Iris pigment epithelial cell (primary cell): ENCODE measurements at regions not wholly inside any gene's neighbourhood (a gene's known extent, or its start where the extent isn't known, plus 50 kb on each side); places are given as distances from the start of the nearest gene placed in this dataset.

Source experiments
- DNase-seq: peaks from one replicate; pipeline ENCODE4 v3.0.0-alpha.2; 2011; ENCODE audit warnings: low read depth

- no peak for DNase-seq
Observed at GRCh38 chr6:168880271-168880670, 373.4 kb downstream of the THBS2 start.

DNA sequence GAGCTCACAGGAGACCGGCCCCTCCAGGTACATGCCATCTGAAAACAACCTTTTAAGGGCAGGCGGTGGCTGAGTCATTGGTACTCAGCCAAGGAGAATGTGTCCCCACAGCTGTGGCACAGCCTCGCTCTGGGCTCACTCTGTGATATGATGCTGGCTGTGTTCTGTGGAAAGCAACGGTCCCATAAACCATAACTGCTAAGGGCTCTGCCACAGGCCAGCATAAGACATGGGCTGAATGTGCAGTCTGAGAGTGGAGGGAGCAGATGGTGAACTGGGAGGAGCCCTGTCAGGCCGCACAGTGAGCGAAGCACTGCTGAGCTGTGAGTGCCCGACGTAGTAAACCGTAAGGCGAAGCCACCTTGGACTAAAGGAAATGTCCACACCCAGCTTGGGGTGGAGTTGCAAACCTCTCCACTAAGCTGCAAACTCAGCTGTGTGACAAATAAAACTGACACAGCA lies 375.8 kb downstream of the THBS2 start:
- no peak for DNase-seq

DNA sequence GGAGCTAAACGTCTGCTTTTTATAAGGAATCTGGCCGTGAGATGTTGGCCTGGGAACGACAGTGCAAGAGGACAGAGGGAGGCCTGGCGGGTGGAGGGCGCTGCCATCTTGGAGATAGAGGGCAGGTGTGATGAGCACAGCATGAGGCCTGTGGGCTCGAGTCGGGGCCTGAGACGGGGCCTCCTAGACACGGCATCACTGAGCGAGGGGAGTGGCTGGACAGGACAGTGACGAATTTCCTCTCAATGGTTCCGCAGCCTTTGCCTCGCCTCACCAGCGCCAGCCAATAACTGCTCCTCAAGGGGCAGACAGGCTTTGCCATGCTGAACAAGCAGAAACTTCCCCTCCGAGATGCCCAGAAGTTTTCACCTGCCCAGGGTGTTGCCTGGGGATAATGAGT lies 376.7 kb downstream of the THBS2 start:
- DNase-seq = no peak

- DNase-seq = no peak
Observed at GRCh38 chr6:168875811-168876576, 377.7 kb downstream of the THBS2 start.

GRCh38 chr6:168874637-168875036 lies 379.0 kb downstream of the THBS2 start:
- no peak for DNase-seq

GRCh38 chr6:168873278-168874190 lies 380.1 kb downstream of the THBS2 start:
- DNase-seq = no peak

DNA sequence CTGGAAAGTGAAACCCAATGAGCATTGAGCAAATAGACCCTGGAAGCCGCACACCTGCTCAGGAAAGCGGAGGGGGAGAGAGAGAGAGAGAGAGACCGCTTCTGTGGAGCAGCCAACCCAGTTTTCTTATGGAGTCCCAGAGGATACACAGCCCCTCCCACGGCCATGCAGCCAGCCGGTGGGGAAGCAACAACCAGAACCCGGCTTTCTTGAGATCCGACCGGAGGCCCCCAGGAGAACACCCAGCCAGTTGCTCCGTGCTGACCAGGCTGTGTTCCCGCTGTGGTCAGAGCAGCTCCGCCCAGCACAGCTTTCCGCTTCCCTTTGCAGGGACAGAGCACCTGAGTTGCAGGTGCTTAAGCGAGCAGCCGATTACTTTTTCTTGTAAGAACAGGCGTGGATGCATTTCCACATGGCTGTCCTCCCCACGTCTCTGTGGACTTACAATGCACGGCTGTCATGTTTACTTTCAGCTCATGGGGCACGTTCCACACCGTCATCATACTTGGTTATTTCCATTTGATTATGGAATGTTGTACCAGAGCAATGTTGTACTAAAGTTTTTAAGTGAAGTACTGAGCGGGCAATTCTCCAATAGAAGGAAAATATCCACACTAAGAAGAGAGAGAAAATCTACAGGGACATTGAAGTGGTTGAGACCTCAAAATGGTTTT lies 381.9 kb downstream of the THBS2 start:
- DNase-seq = no peak

GRCh38 chr6:168870982-168871381 lies 382.7 kb downstream of the THBS2 start:
- no peak for DNase-seq

DNA sequence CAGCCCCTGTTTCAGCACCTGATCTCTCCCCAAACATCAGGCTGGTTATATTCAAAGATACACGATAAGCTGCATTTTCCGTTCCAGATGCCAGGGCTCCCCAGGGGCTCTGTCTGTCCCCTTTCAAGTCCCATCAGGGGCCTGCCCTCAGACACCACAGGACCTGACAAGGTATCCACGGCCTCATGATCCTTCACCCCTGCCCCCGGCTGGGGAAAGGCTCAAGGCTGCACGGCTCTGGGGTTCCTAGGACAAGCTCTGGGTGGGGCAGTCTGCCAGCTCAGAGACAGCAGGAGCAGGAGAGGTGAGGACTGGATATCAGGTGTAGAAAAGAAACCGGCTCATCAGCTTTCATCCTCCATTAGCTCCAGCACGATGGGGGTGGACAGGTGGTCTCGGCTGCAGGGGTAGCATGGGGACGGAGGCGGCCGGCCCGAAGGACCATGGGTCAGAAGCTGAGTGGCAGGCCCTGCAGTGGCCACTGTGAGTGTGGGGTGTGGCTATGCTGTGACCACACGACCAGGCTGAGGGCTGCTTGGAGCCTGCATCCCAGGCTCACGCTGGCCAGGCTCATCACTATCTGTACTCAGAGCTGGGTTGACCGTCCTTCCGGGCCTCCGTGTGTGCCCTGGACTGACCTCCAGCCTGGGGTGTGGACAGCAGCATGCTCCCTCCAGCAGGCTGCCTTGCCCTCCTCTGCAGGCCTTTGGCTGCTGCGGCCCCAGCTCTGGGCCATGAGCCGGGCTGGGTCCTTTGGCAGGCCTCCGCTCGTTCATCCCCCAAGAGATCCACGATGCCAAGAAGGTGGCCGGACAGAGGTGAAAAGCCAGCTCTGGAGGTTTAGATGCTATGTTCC lies 386.2 kb downstream of the THBS2 start:
- DNase-seq = no peak

DNA sequence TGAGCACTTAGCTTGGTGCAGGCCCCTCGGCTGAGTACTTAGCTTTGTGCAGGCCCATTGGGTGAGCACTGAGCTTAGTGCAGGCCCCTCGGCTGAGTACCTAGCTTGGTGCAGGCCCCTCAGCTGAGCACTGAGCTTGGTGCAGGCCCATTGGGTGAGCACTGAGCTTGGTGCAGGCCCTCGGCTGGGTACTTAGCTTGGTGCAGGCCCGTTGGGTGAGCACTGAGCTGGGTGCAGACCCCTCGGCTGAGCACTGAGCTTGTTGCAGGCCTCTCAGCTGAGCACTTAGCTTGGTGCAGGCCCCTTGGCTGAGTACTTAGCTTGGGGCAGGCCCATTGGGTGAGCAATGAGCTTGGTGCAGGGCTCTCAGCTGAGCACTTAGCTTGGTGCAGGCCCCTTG lies 387.1 kb downstream of the THBS2 start:
- DNase-seq = no peak

- DNase-seq = no peak
Observed at GRCh38 chr6:168865522-168865921, 388.1 kb downstream of the THBS2 start.

GRCh38 chr6:168864541-168865460 lies 388.8 kb downstream of the THBS2 start:
- no peak for DNase-seq

- no peak for DNase-seq
Observed at GRCh38 chr6:168863467-168863866, 390.2 kb downstream of the THBS2 start.

DNA sequence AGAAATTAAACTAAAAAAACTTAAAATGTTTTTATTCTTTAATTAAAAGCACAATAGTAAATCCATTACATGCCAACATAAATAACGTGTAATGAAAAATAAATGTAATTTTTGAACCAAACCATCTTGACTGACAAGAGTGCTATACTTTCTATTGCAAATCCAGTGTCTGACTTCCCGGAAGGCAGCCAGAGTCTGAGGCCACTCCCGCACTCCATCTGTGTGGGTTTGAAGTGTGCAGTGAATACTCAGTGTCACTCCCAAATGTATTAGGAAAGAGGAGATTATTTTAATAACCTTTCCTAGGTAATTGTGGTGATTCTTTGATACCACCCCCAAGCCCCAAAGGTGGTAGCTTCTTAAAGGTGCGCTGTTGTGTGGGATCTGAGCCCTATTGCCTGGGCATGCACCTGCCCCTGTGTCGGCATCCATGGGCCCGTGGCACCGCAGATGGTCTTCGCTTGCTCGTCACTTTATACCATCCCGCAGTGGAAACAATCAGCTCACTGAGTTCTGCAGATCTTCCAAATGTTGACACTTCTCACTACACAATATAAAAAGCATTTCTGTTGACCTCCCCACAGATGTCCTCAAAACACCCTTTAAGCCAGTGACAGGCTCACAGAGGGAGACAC lies 391.2 kb downstream of the THBS2 start:
- no peak for DNase-seq

DNA sequence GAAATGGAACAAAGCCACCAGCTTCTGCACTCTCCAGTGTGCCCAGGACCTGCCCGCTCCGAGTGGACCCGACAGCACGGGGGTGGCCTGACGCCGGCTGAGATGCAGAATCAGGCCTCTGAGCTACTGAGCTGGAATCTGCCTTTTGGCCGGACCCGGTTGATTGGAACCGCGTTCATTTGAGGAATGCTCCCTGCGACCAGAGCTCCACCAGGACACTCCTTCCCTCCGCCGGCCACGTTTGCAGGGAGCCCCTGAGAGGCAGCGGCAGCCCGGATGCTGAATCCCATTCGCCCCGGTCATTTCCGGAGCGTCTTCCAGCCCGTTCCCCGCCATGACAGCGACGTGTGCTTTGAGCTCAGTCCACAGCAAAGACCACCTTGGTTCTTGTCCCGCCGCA lies 392.7 kb downstream of the THBS2 start:
- DNase-seq = no peak

- no peak for DNase-seq
Observed at GRCh38 chr6:168860341-168860740, 393.3 kb downstream of the THBS2 start.

- no peak for DNase-seq
Observed at GRCh38 chr6:168858926-168859325, 394.7 kb downstream of the THBS2 start.

- no peak for DNase-seq
Observed at GRCh38 chr6:168856914-168857313, 396.7 kb downstream of the THBS2 start.

DNA sequence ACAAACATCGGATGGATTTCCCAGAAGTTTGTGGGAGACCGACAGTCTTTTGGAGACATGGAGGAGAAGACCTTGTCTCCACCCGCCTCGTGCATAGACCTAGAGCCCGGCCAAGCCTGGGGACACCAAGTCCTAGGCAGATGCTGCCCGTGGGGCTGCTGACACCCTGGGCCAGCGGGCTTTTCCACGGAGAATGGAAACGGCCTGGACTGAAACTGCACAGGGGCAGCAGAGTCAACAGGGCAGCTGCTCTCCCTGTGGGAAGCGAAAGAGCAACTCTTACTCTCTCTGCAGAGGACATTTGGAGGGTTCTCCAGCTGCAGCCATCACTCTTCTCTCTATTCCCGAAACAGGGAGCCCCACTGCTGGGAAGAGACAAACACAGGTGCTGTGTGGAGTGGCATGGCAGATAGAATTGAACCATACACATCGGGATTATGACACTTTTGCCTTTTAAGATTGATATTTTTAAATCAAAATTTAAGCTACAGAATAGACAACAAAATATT lies 401.2 kb downstream of the THBS2 start:
- DNase-seq = no peak
